ENCODE measurements at regions not wholly inside any gene's neighbourhood (a gene's known extent, or its start where the extent isn't known, plus 50 kb on each side); places are given as distances from the start of the nearest gene placed in this dataset.

DNA sequence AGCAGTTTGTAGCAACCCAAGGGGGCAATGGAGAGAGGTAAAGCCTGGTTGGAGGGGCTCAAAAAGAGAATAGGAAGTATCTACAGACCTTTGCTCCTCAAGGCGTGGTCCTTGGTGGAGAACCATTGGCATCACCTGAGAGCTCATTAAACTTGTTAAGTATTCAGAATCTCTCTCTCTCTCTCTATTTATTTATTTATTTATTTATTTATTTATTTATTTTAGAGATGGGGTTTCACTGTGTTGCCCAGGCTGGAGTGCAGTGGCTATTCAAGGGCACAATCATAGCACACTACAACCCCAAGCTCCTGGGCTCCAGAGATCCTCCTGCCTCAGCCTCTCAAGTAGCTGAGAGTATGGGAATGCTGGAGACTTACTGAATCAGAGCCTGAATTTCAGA lies 193.1 kb upstream of the ADCY2 start:
- TF ChIP-seq ZBTB7A (IDR thresholded peaks at IDR 0.05; ENCODE audit: low read depth) (no peak), TEAD4 (IDR thresholded peaks at IDR 0.05) (no peak), TCF12 (IDR thresholded peaks at IDR 0.05; ENCODE audit: low read depth) (no peak), EGR1 (IDR thresholded peaks at IDR 0.05) (no peak), CEBPB (IDR thresholded peaks at IDR 0.05) (no peak)
- TF ChIP-seq, protein P1, sequence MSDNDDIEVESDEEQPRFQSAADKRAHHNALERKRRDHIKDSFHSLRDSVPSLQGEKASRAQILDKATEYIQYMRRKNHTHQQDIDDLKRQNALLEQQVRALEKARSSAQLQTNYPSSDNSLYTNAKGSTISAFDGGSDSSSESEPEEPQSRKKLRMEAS (IDR thresholded peaks at IDR 0.05), result no peak

DNA sequence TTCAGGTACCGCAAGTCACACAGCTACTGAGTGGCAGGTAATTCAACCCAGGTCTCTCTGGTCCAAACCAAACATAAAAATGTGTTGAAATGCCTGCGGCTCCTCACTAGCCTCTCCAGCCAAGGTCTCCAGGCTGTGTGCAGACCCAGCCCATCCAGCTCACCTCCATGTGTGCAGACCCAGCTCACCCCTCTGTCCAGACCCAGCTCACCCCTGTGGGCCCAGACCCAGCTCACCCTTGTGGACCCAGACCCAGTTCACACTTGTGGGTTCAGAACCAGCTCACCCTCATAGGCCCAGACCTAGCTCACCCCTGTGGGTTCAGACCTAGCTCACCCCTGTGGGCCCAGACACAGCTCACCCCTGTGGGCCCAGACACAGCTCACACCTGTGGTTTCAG lies 188.0 kb upstream of the ADCY2 start:
- no peak for TF ChIP-seq TCF12 (IDR thresholded peaks at IDR 0.05; ENCODE audit: low read depth)
- TF ChIP-seq, protein P2, sequence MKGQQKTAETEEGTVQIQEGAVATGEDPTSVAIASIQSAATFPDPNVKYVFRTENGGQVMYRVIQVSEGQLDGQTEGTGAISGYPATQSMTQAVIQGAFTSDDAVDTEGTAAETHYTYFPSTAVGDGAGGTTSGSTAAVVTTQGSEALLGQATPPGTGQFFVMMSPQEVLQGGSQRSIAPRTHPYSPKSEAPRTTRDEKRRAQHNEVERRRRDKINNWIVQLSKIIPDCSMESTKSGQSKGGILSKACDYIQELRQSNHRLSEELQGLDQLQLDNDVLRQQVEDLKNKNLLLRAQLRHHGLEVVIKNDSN (IDR thresholded peaks at IDR 0.05), result no peak
- no peak for TF ChIP-seq TAF1 (IDR thresholded peaks at IDR 0.05; ENCODE audit: low read depth)
- no peak for TF ChIP-seq CREB1 (IDR thresholded peaks at IDR 0.05; ENCODE audit: low read depth)
- no peak for TF ChIP-seq YY1 (IDR thresholded peaks at IDR 0.05; ENCODE audit: low read depth)

DNA sequence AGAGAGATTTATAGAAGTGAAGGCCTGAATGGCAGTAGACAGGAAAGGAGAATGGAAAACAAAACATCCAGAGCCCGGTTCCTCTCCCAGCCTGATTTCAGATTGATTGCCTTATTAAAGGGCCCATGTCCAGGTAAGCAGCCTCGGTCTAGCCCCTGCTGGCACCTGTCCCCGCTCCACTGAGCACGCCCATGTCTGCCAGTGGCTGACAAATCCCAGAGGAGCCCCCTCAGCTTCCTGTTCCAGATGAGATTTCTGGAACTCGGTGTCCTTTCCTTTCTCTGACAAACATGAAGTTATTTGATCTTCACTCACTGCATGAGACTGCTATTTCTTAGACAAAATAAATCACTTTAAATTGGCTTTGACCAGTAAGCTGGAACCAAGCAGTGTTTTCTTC lies 187.0 kb upstream of the ADCY2 start:
- TF ChIP-seq EP300 (IDR thresholded peaks at IDR 0.05; ENCODE audit: borderline replicate concordance) (no peak), CREB1 (IDR thresholded peaks at IDR 0.05; ENCODE audit: low read depth) (no peak), RAD21 (IDR thresholded peaks at IDR 0.05; ENCODE audit: low read depth) (no peak), FOXM1 (IDR thresholded peaks at IDR 0.05; ENCODE audit: borderline replicate concordance, low read depth) (no peak), ZBTB7A (IDR thresholded peaks at IDR 0.05; ENCODE audit: low read depth) (no peak), TEAD4 (IDR thresholded peaks at IDR 0.05) (no peak), CEBPB (IDR thresholded peaks at IDR 0.05) (no peak), TCF12 (IDR thresholded peaks at IDR 0.05; ENCODE audit: low read depth) (no peak), TAF1 (IDR thresholded peaks at IDR 0.05; ENCODE audit: low read depth) (no peak), YY1 (IDR thresholded peaks at IDR 0.05; ENCODE audit: low read depth) (no peak), EGR1 (IDR thresholded peaks at IDR 0.05) (no peak), NFIC (IDR thresholded peaks at IDR 0.05) (no peak)
- TF ChIP-seq, protein P3, sequence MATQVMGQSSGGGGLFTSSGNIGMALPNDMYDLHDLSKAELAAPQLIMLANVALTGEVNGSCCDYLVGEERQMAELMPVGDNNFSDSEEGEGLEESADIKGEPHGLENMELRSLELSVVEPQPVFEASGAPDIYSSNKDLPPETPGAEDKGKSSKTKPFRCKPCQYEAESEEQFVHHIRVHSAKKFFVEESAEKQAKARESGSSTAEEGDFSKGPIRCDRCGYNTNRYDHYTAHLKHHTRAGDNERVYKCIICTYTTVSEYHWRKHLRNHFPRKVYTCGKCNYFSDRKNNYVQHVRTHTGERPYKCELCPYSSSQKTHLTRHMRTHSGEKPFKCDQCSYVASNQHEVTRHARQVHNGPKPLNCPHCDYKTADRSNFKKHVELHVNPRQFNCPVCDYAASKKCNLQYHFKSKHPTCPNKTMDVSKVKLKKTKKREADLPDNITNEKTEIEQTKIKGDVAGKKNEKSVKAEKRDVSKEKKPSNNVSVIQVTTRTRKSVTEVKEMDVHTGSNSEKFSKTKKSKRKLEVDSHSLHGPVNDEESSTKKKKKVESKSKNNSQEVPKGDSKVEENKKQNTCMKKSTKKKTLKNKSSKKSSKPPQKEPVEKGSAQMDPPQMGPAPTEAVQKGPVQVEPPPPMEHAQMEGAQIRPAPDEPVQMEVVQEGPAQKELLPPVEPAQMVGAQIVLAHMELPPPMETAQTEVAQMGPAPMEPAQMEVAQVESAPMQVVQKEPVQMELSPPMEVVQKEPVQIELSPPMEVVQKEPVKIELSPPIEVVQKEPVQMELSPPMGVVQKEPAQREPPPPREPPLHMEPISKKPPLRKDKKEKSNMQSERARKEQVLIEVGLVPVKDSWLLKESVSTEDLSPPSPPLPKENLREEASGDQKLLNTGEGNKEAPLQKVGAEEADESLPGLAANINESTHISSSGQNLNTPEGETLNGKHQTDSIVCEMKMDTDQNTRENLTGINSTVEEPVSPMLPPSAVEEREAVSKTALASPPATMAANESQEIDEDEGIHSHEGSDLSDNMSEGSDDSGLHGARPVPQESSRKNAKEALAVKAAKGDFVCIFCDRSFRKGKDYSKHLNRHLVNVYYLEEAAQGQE (IDR thresholded peaks at IDR 0.05; ENCODE audit: low read depth), result no peak
- TF ChIP-seq, protein P1 (IDR thresholded peaks at IDR 0.05), result no peak
- TF ChIP-seq, protein P2 (IDR thresholded peaks at IDR 0.05), result no peak

DNA sequence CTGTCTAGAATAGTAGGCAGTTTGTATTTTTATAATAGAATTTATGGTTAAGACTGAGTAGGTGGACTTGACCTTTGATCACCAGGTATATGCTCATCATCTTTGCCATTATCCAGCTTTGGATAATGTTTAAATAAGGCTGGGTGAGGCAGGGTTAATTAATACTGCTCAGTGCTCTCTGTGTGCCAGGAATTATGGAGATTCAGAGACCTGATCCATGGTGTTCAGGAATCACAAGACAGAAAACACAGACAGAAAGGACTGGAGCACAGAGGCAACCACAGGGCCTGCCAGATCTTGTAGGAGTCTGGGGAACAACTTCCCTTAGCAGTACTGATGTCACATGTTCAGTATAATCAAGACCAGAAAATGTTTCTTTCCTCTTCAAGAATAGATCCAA lies 186.3 kb upstream of the ADCY2 start:
- TF ChIP-seq EP300 (IDR thresholded peaks at IDR 0.05; ENCODE audit: borderline replicate concordance), result no peak
- TF ChIP-seq TEAD4 (IDR thresholded peaks at IDR 0.05), result no peak
- no peak for TF ChIP-seq FOXM1 (IDR thresholded peaks at IDR 0.05; ENCODE audit: borderline replicate concordance, low read depth)
- TF ChIP-seq TCF12 (IDR thresholded peaks at IDR 0.05; ENCODE audit: low read depth), result no peak
- TF ChIP-seq, protein P2 (IDR thresholded peaks at IDR 0.05), result no peak
- TF ChIP-seq EGR1 (IDR thresholded peaks at IDR 0.05), result no peak

DNA sequence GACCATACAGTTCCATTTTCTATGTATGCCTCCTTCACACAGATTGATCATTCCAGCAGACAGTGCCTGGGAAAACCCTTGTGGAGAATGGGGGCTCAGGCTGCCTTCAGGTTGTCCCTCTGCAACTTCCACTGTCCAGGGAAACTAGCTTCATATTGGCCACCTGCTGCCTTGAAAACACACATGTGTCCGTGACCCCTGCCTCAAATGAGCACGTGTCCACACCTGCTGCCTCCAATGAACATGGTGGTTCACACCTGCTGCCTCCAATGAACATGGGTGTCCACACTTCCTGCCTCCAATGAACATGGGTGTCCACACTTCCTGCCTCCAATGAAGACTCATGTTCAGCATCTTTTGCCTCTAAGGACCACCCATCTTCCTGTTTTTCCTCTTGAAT lies 185.4 kb upstream of the ADCY2 start:
- no peak for TF ChIP-seq FOXM1 (IDR thresholded peaks at IDR 0.05; ENCODE audit: borderline replicate concordance, low read depth)
- no peak for TF ChIP-seq EGR1 (IDR thresholded peaks at IDR 0.05)
- TF ChIP-seq, protein P3 (IDR thresholded peaks at IDR 0.05; ENCODE audit: low read depth), result no peak
- TF ChIP-seq CEBPB (IDR thresholded peaks at IDR 0.05), result no peak
- TF ChIP-seq CREB1 (IDR thresholded peaks at IDR 0.05; ENCODE audit: low read depth), result no peak
- TF ChIP-seq RAD21 (IDR thresholded peaks at IDR 0.05; ENCODE audit: low read depth), result no peak
- no peak for TF ChIP-seq TCF12 (IDR thresholded peaks at IDR 0.05; ENCODE audit: low read depth)
- no peak for TF ChIP-seq YY1 (IDR thresholded peaks at IDR 0.05; ENCODE audit: low read depth)
- TF ChIP-seq TAF1 (IDR thresholded peaks at IDR 0.05; ENCODE audit: low read depth), result no peak
- TF ChIP-seq, protein P1 (IDR thresholded peaks at IDR 0.05), result no peak
- TF ChIP-seq, protein P2 (IDR thresholded peaks at IDR 0.05), result no peak
- TF ChIP-seq NFIC (IDR thresholded peaks at IDR 0.05), result no peak
- no peak for TF ChIP-seq TEAD4 (IDR thresholded peaks at IDR 0.05)
- no peak for TF ChIP-seq ZBTB7A (IDR thresholded peaks at IDR 0.05; ENCODE audit: low read depth)

Measured in Ishikawa (cell line).